ENCODE measurements at regions not wholly inside any gene's neighbourhood (a gene's known extent, or its start where the extent isn't known, plus 50 kb on each side); places are given as distances from the start of the nearest gene placed in this dataset.

DNA sequence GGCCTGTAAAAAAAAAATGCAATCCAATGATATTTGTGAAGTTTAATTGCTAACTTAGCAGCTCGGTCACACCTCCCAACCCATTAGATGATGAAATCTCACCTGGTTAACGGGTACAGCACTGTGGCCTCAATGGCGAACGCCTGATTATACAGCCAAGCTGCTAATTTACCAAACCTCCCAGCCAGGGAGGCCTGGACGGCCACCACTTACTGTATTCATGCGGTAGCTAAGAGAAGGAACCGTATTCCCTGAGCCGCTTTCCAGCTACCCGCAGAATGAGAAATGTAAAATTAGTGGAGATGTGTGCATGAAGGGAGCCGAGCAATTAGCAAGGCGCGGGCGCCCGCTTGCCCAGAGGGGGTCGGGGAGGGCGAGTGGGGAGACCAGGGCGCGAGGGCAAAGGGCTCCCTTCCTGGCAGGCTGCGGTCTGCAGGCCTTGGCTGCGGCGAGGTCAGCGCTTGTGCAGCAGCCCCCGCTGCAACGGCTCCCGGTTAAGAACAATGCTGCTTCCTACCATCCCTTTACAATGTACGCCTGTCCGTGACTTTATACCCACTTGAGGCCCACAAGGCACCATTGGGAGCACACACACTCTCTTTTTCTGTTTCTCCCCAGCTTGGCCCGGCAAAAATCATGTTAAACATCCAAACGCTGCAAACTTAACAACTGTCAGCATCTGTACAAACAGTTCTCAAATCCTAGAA lies 70.4 kb upstream of the TBCA start:
- TF ChIP-seq, protein P1, sequence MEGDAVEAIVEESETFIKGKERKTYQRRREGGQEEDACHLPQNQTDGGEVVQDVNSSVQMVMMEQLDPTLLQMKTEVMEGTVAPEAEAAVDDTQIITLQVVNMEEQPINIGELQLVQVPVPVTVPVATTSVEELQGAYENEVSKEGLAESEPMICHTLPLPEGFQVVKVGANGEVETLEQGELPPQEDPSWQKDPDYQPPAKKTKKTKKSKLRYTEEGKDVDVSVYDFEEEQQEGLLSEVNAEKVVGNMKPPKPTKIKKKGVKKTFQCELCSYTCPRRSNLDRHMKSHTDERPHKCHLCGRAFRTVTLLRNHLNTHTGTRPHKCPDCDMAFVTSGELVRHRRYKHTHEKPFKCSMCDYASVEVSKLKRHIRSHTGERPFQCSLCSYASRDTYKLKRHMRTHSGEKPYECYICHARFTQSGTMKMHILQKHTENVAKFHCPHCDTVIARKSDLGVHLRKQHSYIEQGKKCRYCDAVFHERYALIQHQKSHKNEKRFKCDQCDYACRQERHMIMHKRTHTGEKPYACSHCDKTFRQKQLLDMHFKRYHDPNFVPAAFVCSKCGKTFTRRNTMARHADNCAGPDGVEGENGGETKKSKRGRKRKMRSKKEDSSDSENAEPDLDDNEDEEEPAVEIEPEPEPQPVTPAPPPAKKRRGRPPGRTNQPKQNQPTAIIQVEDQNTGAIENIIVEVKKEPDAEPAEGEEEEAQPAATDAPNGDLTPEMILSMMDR (IDR thresholded peaks at IDR 0.05), result no peak
- TF ChIP-seq EP300 (IDR thresholded peaks at IDR 0.05) (no peak), POLR2A (IDR thresholded peaks at IDR 0.05) (no peak), POLR2AphosphoS5 (IDR thresholded peaks at IDR 0.05) (no peak)

DNA sequence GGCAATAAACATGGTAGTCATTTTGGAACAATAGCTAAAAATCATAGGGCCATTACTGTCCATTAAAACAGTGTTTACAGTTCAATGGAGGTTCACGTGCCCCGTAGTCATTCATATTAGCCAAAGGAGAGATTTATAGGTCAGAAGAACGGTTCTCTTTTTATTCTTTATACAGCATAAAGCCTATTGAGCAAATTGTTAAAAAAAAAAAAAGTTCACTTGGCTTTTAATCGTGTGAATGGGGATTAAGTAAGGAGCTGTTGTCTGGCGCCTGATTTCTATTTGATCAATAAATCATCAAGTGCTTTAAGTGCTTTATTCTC lies 69.1 kb upstream of the TBCA start:
- WGBS, result 73% methylated on average over 5 of the region's 5 CpGs
- no peaks in the 10 kb centered on the region for H3K36me3 ChIP-seq
- peak overlapping the region; percentile 48 for H3K4me3 ChIP-seq

More for the DNA sequence above, 70.4 kb upstream of the TBCA start:
- H3K4me3 ChIP-seq, result no peak overlapping the region
- H3K36me3 ChIP-seq, result no peaks in the 10 kb centered on the region
- H3K27ac ChIP-seq, result no peak overlapping the region
- WGBS, result 73% methylated on average over 27 of the region's 29 CpGs
- H3K27me3 ChIP-seq, result peaks cover 43% of the 10 kb centered on the region
- H3K4me1 ChIP-seq, result peaks cover 14% of the 10 kb centered on the region
- DNase-seq (ENCODE audit: low spot score in 2 of 2), result no peak
- no peaks in the 10 kb centered on the region for H3K9me3 ChIP-seq

DNA sequence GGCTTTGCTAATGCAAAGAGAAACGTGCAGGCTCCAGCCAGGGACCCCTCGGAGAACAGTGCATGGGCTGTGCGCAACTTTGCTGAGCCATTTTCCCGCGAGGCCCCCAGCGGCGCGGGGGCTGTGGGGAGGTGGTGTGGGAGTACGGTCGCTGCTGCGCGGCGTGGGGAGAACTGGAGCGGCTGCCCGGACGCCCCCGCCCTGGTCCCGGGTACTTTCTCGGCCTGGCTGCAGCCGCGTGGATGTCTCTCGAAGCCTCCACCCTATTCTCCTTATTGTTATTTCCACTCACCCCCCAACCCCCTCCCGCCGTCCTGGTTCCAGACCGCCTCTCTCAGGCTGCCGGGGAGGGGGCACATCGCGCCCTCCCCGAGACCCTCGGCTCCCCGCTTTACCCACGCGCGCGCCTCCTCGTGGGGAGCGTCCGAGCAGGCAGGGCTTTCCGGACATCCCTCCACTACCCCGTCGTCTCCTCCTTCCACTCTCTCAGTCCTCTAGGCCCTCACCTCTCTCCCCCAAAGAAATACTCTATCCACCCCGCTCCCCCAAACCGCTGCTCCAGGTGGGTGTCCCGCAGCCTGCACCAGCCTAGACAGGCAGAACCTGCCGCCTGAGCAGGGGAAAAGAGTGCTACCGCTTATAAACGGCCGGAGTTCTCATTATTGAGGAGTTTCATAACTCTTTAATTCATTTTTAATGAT lies 68.6 kb upstream of the TBCA start:
- Histone ChIP-seq H3K36me3 (no peaks in the 10 kb centered on the region), H3K9me3 (no peaks in the 10 kb centered on the region), H3K4me1 (peaks cover 7% of the 10 kb centered on the region), H3K27me3 (peaks cover 44% of the 10 kb centered on the region), H3K4me3 (peak overlapping the region; percentile 48), H3K27ac (no peak overlapping the region)
- no peak for DNase-seq (ENCODE audit: low spot score in 2 of 2)
- TF ChIP-seq, protein P1 (IDR thresholded peaks at IDR 0.05), result no peak
- TF ChIP-seq POLR2A (IDR thresholded peaks at IDR 0.05) (no peak), EP300 (IDR thresholded peaks at IDR 0.05) (no peak), POLR2AphosphoS5 (IDR thresholded peaks at IDR 0.05) (no peak)
- WGBS, result 11% methylated on average over 46 of the region's 48 CpGs

More for the DNA sequence above, 69.1 kb upstream of the TBCA start:
- H3K9me3 ChIP-seq, result no peaks in the 10 kb centered on the region
- TF ChIP-seq EP300 (IDR thresholded peaks at IDR 0.05) (no peak), POLR2AphosphoS5 (IDR thresholded peaks at IDR 0.05) (no peak)
- TF ChIP-seq, protein P1 (IDR thresholded peaks at IDR 0.05), result no peak
- H3K27ac ChIP-seq, result no peak overlapping the region
- peaks cover 7% of the 10 kb centered on the region for H3K4me1 ChIP-seq
- H3K27me3 ChIP-seq, result peaks cover 41% of the 10 kb centered on the region
- no peak for DNase-seq (ENCODE audit: low spot score in 2 of 2)

DNA sequence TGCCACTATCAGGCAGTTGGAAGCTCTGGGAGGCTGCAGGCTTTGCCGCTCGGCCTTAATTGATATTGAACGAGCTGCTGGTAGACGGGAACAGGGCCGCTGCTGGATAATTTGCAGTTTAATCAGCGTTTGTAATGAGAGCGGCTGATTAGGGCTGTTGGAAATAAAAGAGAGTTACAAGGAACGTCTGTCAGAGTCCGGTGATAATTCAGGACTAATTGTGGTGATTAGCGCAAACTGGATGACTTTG lies 68.2 kb upstream of the TBCA start:
- WGBS, result 5% methylated on average over 10 of the region's 10 CpGs
- TF ChIP-seq EP300 (IDR thresholded peaks at IDR 0.05) (no peak), POLR2AphosphoS5 (IDR thresholded peaks at IDR 0.05) (no peak), POLR2A (IDR thresholded peaks at IDR 0.05) (no peak)
- TF ChIP-seq, protein P1 (IDR thresholded peaks at IDR 0.05), result no peak
- DNase-seq (ENCODE audit: low spot score in 2 of 2), result no peak
- H3K27me3 ChIP-seq, result peaks cover 44% of the 10 kb centered on the region
- H3K9me3 ChIP-seq, result no peaks in the 10 kb centered on the region
- no peaks in the 10 kb centered on the region for H3K36me3 ChIP-seq
- H3K4me3 ChIP-seq, result peak overlapping the region; percentile 48
- peaks cover 7% of the 10 kb centered on the region for H3K4me1 ChIP-seq
- no peak overlapping the region for H3K27ac ChIP-seq

DNA sequence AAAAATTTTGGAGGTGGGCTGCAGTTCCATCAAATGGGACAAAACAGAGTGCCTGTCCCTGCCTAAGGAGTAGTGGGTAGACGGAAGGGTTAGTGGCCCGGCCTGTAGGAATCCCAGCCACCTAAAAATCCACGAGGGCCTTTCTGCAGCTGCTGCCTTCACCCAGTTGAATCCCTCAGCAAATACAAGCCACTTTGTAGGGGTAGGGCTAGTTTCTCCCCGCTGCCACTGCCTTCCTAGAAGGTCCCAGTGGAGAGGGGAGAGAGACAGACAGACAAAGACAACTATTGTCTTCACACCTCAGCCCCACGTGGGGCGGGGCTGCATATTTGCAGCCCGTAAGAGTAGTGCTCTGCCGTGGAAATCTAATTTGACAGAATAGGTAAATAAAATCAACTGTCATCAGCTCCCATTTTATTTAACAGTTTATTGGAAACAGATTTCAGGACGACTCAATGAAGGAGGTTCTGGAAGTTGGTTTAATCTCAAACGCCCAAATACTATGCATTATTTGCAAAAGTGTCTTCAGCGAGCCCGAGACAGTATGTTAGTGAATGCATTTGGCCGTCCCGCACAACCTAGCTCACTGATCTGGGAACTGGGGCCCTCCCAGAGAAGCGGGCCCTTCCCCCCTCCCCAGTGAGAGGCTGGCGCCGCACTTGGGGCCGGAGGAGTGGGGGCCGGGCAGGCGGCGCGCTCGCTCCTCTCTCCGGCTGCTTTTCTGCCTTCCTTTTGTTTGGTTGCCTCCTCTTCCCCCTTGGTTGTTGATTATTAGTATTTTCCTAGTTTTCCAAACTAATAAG lies 67.6 kb upstream of the TBCA start:
- no peaks in the 10 kb centered on the region for H3K36me3 ChIP-seq
- 37% methylated on average over 24 of the region's 24 CpGs for WGBS
- H3K27ac ChIP-seq, result no peak overlapping the region
- no peak for TF ChIP-seq POLR2A (IDR thresholded peaks at IDR 0.05)
- TF ChIP-seq POLR2AphosphoS5 (IDR thresholded peaks at IDR 0.05), result no peak
- no peak for TF ChIP-seq EP300 (IDR thresholded peaks at IDR 0.05)
- TF ChIP-seq, protein P1 (IDR thresholded peaks at IDR 0.05), result no peak
- H3K4me3 ChIP-seq, result peak overlapping the region; percentile 48
- peaks cover 7% of the 10 kb centered on the region for H3K4me1 ChIP-seq
- no peaks in the 10 kb centered on the region for H3K9me3 ChIP-seq
- DNase-seq (ENCODE audit: low spot score in 2 of 2), result no peak
- H3K27me3 ChIP-seq, result peaks cover 44% of the 10 kb centered on the region

All from suprapubic skin (tissue), 4 donors.